ENCODE measurements at regions not wholly inside any gene's neighbourhood (a gene's known extent, or its start where the extent isn't known, plus 50 kb on each side); places are given as distances from the start of the nearest gene placed in this dataset.

DNA sequence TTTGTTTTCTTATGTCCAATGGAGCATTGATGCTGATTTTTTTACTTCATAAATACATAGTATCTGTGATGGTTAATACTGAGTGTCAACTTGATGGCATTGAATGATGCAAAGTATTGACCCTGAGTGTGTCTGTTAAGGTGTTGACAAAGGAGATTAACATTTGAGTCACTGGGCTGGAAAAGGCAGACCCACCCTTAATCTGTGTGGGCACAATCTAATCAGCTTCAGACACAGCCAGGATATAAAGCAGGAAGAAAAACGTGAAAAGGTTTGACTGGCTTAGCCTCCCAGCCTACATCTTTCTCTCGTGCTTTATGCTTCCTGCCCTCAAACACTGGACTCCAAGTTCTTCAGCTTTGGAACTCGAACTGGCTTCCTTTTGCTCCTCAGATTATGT, 230.6 kb upstream of the SPRY1 start:
- BruUV-seq (replicated peaks): no TSS peak
- Histone ChIP-seq H3K9me2 (replicated peaks; ENCODE audit: low read length) (no peaks in the 10 kb centered on the region), H3K36me3 (ENCODE audit: low read depth, low read length) (no peaks in the 10 kb centered on the region), H3K4me1 (ENCODE audit: insufficient read depth, low read length) (peaks cover 3% of the 10 kb centered on the region; the same call in 1 of the 2 replicates), H3K9ac (ENCODE audit: low read length) (no peak overlapping the region), H3F3A (ENCODE audit: low read length, unreplicated experiment) (no peaks in the 10 kb centered on the region), H2AFZ (ENCODE audit: low read length) (no peak overlapping the region), H3K27ac (ENCODE audit: low read length) (no peak overlapping the region), H4K20me1 (ENCODE audit: low read length) (no peaks in the 10 kb centered on the region), H3K27me3 (ENCODE audit: low read length) (no peaks in the 10 kb centered on the region), H3K4me3 (ENCODE audit: low read length) (no peak overlapping the region), H3K9me3 (ENCODE audit: low read length) (no peaks in the 10 kb centered on the region), H3K4me2 (ENCODE audit: low read length) (no peak overlapping the region), H3K79me2 (ENCODE audit: low read length) (no peaks in the 10 kb centered on the region)
- DNase-seq: no peak
- ATAC-seq: no peak
- POLR2A ChIA-PET (ENCODE audit: unreplicated experiment): no interaction called here
- intact Hi-C loops (cut with micrococcal nuclease): no loop called here
- no peak for TF ChIP-seq EZH2 (IDR thresholded peaks at IDR 0.05; ENCODE audit: low read length, unreplicated experiment)
- no peak for TF ChIP-seq EZH2phosphoT487 (IDR thresholded peaks at IDR 0.05; ENCODE audit: borderline replicate concordance, low read length)
- TF ChIP-seq, protein P1, sequence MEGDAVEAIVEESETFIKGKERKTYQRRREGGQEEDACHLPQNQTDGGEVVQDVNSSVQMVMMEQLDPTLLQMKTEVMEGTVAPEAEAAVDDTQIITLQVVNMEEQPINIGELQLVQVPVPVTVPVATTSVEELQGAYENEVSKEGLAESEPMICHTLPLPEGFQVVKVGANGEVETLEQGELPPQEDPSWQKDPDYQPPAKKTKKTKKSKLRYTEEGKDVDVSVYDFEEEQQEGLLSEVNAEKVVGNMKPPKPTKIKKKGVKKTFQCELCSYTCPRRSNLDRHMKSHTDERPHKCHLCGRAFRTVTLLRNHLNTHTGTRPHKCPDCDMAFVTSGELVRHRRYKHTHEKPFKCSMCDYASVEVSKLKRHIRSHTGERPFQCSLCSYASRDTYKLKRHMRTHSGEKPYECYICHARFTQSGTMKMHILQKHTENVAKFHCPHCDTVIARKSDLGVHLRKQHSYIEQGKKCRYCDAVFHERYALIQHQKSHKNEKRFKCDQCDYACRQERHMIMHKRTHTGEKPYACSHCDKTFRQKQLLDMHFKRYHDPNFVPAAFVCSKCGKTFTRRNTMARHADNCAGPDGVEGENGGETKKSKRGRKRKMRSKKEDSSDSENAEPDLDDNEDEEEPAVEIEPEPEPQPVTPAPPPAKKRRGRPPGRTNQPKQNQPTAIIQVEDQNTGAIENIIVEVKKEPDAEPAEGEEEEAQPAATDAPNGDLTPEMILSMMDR (conservative IDR thresholded peaks at IDR 0.05; ENCODE audit: low read depth, low read length): no peak
- CTCF ChIA-PET: no interaction called here

GRCh38 chr4:123167931-123168330, 228.7 kb upstream of the SPRY1 start:
- Histone ChIP-seq H3K9ac (ENCODE audit: low read length) (no peak overlapping the region), H3K27me3 (ENCODE audit: low read length) (no peaks in the 10 kb centered on the region), H3K27ac (ENCODE audit: low read length) (no peak overlapping the region), H3K36me3 (ENCODE audit: low read depth, low read length) (no peaks in the 10 kb centered on the region), H3K79me2 (ENCODE audit: low read length) (no peaks in the 10 kb centered on the region), H3K9me2 (replicated peaks; ENCODE audit: low read length) (no peaks in the 10 kb centered on the region), H3K4me1 (ENCODE audit: insufficient read depth, low read length) (peaks cover 5% of the 10 kb centered on the region; the same call in 1 of the 2 replicates), H3F3A (ENCODE audit: low read length, unreplicated experiment) (no peaks in the 10 kb centered on the region), H2AFZ (ENCODE audit: low read length) (no peak overlapping the region), H4K20me1 (ENCODE audit: low read length) (no peaks in the 10 kb centered on the region), H3K4me2 (ENCODE audit: low read length) (no peak overlapping the region), H3K9me3 (ENCODE audit: low read length) (no peaks in the 10 kb centered on the region), H3K4me3 (ENCODE audit: low read length) (no peak overlapping the region)
- ChIA-PET CTCF (no interaction called here), POLR2A (ENCODE audit: unreplicated experiment) (no interaction called here)
- ATAC-seq (no peak), DNase-seq (no peak)
- no peak for TF ChIP-seq EZH2phosphoT487 (IDR thresholded peaks at IDR 0.05; ENCODE audit: borderline replicate concordance, low read length)
- no peak for TF ChIP-seq EZH2 (IDR thresholded peaks at IDR 0.05; ENCODE audit: low read length, unreplicated experiment)
- TF ChIP-seq, protein P1 (conservative IDR thresholded peaks at IDR 0.05; ENCODE audit: low read depth, low read length): no peak
- intact Hi-C loops (cut with micrococcal nuclease): no loop called here
- BruUV-seq (replicated peaks): no TSS peak

DNA sequence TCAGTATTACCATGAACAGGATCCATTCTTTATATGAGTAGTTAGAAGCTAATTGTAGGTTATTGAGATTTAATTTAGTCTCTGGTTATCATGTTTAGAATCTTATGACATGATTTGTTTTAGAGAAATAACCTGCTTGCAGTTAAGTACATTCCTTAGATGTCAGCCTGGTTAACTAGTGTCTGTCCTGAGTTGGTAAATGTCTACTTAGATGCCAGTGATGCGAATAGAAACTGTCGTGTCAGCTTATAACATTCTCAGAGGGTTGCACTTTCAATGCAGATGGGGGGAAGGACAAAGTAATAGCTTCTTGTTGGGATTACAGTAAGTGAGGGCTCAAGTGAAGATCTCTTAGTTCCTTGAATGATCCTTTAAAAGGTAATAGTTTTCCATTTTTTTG, 227.8 kb upstream of the SPRY1 start:
- no peaks in the 10 kb centered on the region for H3K79me2 ChIP-seq (ENCODE audit: low read length)
- no peaks in the 10 kb centered on the region for H4K20me1 ChIP-seq (ENCODE audit: low read length)
- no peak for DNase-seq
- H3K27ac ChIP-seq (ENCODE audit: low read length): no peak overlapping the region
- H3K4me3 ChIP-seq (ENCODE audit: low read length): no peak overlapping the region
- no peaks in the 10 kb centered on the region for H3K9me2 ChIP-seq (replicated peaks; ENCODE audit: low read length)
- no peaks in the 10 kb centered on the region for H3F3A ChIP-seq (ENCODE audit: low read length, unreplicated experiment)
- TF ChIP-seq, protein P1 (conservative IDR thresholded peaks at IDR 0.05; ENCODE audit: low read depth, low read length): no peak
- no peak for TF ChIP-seq EZH2 (IDR thresholded peaks at IDR 0.05; ENCODE audit: low read length, unreplicated experiment)
- TF ChIP-seq EZH2phosphoT487 (IDR thresholded peaks at IDR 0.05; ENCODE audit: borderline replicate concordance, low read length): no peak
- H3K27me3 ChIP-seq (ENCODE audit: low read length): no peaks in the 10 kb centered on the region
- intact Hi-C loops (cut with micrococcal nuclease): no loop called here
- H3K4me2 ChIP-seq (ENCODE audit: low read length): no peak overlapping the region
- H3K9ac ChIP-seq (ENCODE audit: low read length): no peak overlapping the region
- no TSS peak for BruUV-seq (replicated peaks)
- no peak for ATAC-seq
- H3K4me1 ChIP-seq (ENCODE audit: insufficient read depth, low read length): peaks cover 5% of the 10 kb centered on the region; the same call in 1 of the 2 replicates
- H3K9me3 ChIP-seq (ENCODE audit: low read length): no peaks in the 10 kb centered on the region
- no peaks in the 10 kb centered on the region for H3K36me3 ChIP-seq (ENCODE audit: low read depth, low read length)
- POLR2A ChIA-PET (ENCODE audit: unreplicated experiment): no interaction called here
- no peak overlapping the region for H2AFZ ChIP-seq (ENCODE audit: low read length)
- CTCF ChIA-PET: no interaction called here
